H1 (cell line): ENCODE measurements at regions not wholly inside any gene's neighbourhood (a gene's known extent, or its start where the extent isn't known, plus 50 kb on each side); places are given as distances from the start of the nearest gene placed in this dataset.

Experiments used
- CTCF ChIA-PET: fragments of 300-600 bp; sonication (Branson Sonifier 250); formaldehyde crosslinking; loops from one replicate; lab custom pipeline; 2021; ENCODE audit not compliant: partially characterized antibody; lab: Charles Lee
- POLR2A ChIA-PET: fragments of 300-600 bp; sonication (Branson Sonifier 250); formaldehyde crosslinking; loops from one replicate; lab custom pipeline; 2021; ENCODE audit warnings: inconsistent platforms; ENCODE audit not compliant: partially characterized antibody; lab: Charles Lee
- DNase-seq, 2 experiments: peaks; one replicate each; pipeline versions ENCODE4 v3.0.0 to v3.0.0-alpha.2; 2010 to 2022; ENCODE audit warnings: low spot score in 2 of 2, low read depth in 1 of 2, mixed read lengths in 1 of 2
- FAIRE-seq: peaks from 2 replicates; lab custom pipeline; 2011; peaks lifted over from hg19 to GRCh38; lab: Jason Lieb, UNC
- H2AFZ ChIP-seq: 2 replicates; pipeline ENCODE4 v1.8.1; 2012; ENCODE audit warnings: low read length, inconsistent platforms
- H2AK5ac ChIP-seq: 2 replicates; pipeline ENCODE4 v1.6.1; 2013; ENCODE audit warnings: low read depth, low read length
- H2BK120ac ChIP-seq: replicated peaks from 2 replicates; pipeline ENCODE3; 2013; ENCODE audit warnings: low read depth, low read length, inconsistent platforms
- H2BK12ac ChIP-seq: 2 replicates; pipeline ENCODE4 v1.6.1; 2013; ENCODE audit warnings: low read depth, low read length
- H2BK15ac ChIP-seq: 2 replicates; pipeline ENCODE4 v1.6.1; 2013; ENCODE audit warnings: low read length
- H2BK20ac ChIP-seq: 2 replicates; pipeline ENCODE4 v1.6.1; 2013; ENCODE audit warnings: low read length
- H2BK5ac ChIP-seq: 2 replicates; pipeline ENCODE4 v1.6.1; 2013; ENCODE audit warnings: low read depth, low read length
- H3K14ac ChIP-seq: 2 replicates; pipeline ENCODE4 v1.6.1; 2013; ENCODE audit warnings: inconsistent platforms; ENCODE audit not compliant: insufficient read length
- H3K18ac ChIP-seq: 2 replicates; pipeline ENCODE4 v1.6.1; 2013; ENCODE audit warnings: low read length; ENCODE audit errors: extremely low read depth
- H3K23ac ChIP-seq: 2 replicates; pipeline ENCODE4 v1.6.1; 2013; ENCODE audit warnings: inconsistent platforms; ENCODE audit not compliant: insufficient read length
- H3K23me2 ChIP-seq: 2 replicates; pipeline ENCODE4 v1.6.1; 2013; ENCODE audit warnings: low read depth, low read length
- H3K27ac ChIP-seq: 2 replicates; pipeline ENCODE4 v1.6.1; 2011; ENCODE audit warnings: low read depth, low read length, inconsistent platforms
- H3K27me3 ChIP-seq, 4 experiments: replicated peaks in 1 of 4; 1 replicate in 1 of 4; 2 replicates in 3 of 4; pipeline versions ENCODE4 v1.6.1 to v1.8.1; 2011 to 2013; ENCODE audit warnings: low read length in 3 of 4, mild to moderate bottlenecking in 3 of 4, inconsistent platforms in 2 of 4, mixed read lengths in 2 of 4, moderate library complexity in 1 of 4; ENCODE audit not compliant: control insufficient read depth in 3 of 4, insufficient read depth in 3 of 4; ENCODE audit errors: extremely low read depth in 1 of 4
- H3K36me3 ChIP-seq, 4 experiments: 2 replicates each; pipeline versions ENCODE4 v1.6.1 to v1.8.1; 2011 to 2013; ENCODE audit warnings: mild to moderate bottlenecking in 4 of 4, low read length in 3 of 4, moderate library complexity in 2 of 4, control low read depth in 1 of 4, inconsistent platforms in 1 of 4; ENCODE audit not compliant: insufficient read depth in 4 of 4, control insufficient read depth in 2 of 4
- H3K4ac ChIP-seq: replicated peaks from 2 replicates; pipeline ENCODE3; 2013; ENCODE audit warnings: low read length, low read depth, mixed read lengths, inconsistent platforms; ENCODE audit not compliant: insufficient read length
- H3K4me1 ChIP-seq, 4 experiments: replicated peaks in 1 of 4; 1 replicate in 1 of 4; 2 replicates in 3 of 4; pipeline versions ENCODE4 v1.6.1 to v1.8.1; 2011 to 2013; ENCODE audit warnings: low read length in 3 of 4, inconsistent platforms in 2 of 4, mixed read lengths in 1 of 4; ENCODE audit not compliant: insufficient read depth in 4 of 4, control insufficient read depth in 3 of 4
- H3K4me2 ChIP-seq, 2 experiments: 2 replicates each; pipeline versions ENCODE4 v1.6.1 to v1.8.1; 2011 to 2013; ENCODE audit warnings: low read depth in 2 of 2, low read length in 2 of 2, control low read depth in 1 of 2, inconsistent platforms in 1 of 2, mild to moderate bottlenecking in 1 of 2; ENCODE audit not compliant: insufficient read depth in 1 of 2
- H3K4me3 ChIP-seq, 4 experiments: fragments of 200-600, 300-600 bp in 1 of 4; sonication (generic), shearing (Covaris generic), sonication (Bioruptor Twin) in 1 of 4; 2 replicates each; pipeline versions ENCODE4 v1.5.1 to v1.8.1; 2011 to 2016; ENCODE audit warnings: low read length in 4 of 4, low read depth in 3 of 4, control low read depth in 2 of 4, inconsistent platforms in 2 of 4, mild to moderate bottlenecking in 2 of 4, mixed read lengths in 1 of 4, moderate library complexity in 1 of 4; ENCODE audit not compliant: insufficient read depth in 2 of 4; ENCODE audit errors: extremely low read depth in 1 of 4
- H3K56ac ChIP-seq: replicated peaks from 2 replicates; pipeline ENCODE3; 2013; ENCODE audit warnings: low read depth, mild to moderate bottlenecking, mixed read lengths, low read length, inconsistent platforms; ENCODE audit not compliant: insufficient read length
- H3K79me1 ChIP-seq: 2 replicates; pipeline ENCODE4 v1.6.1; 2013; ENCODE audit warnings: low read depth, low read length, control low read depth
- H3K79me2 ChIP-seq, 2 experiments: 2 replicates each; pipeline versions ENCODE4 v1.6.1 to v1.8.1; 2012 to 2013; ENCODE audit warnings: low read length in 2 of 2, mild to moderate bottlenecking in 2 of 2, inconsistent platforms in 1 of 2; ENCODE audit not compliant: insufficient read depth in 2 of 2, control insufficient read depth in 1 of 2
- H3K9ac ChIP-seq, 4 experiments: replicated peaks in 1 of 4; 1 replicate in 1 of 4; 2 replicates in 3 of 4; pipeline versions ENCODE4 v1.6.1 to v1.8.1; 2011 to 2013; ENCODE audit warnings: low read depth in 3 of 4, low read length in 3 of 4, control low read depth in 2 of 4, mild to moderate bottlenecking in 2 of 4, moderate library complexity in 2 of 4, inconsistent platforms in 1 of 4; ENCODE audit errors: extremely low read depth in 1 of 4
- H3K9me3 ChIP-seq, 2 experiments: 2 replicates each; pipeline versions ENCODE4 v1.6.1 to v1.8.1; 2012 to 2013; ENCODE audit warnings: mild to moderate bottlenecking in 2 of 2, moderate library complexity in 2 of 2, control low read depth in 1 of 2, inconsistent platforms in 1 of 2, low read depth in 1 of 2, low read length in 1 of 2, mixed read lengths in 1 of 2; ENCODE audit not compliant: insufficient read depth in 2 of 2
- H4K20me1 ChIP-seq, 2 experiments: replicated peaks in 1 of 2; 2 replicates each; pipeline versions ENCODE3 to v1.8.1; 2011 to 2013; ENCODE audit warnings: inconsistent platforms in 2 of 2, low read length in 2 of 2, mild to moderate bottlenecking in 1 of 2; ENCODE audit not compliant: insufficient read depth in 2 of 2, control insufficient read depth in 1 of 2
- H4K5ac ChIP-seq: 2 replicates; pipeline ENCODE4 v1.6.1; 2013; ENCODE audit warnings: low read length, low read depth, mixed read lengths, inconsistent platforms; ENCODE audit not compliant: insufficient read length
- H4K8ac ChIP-seq: 2 replicates; pipeline ENCODE4 v1.8.0; 2013; ENCODE audit warnings: mild to moderate bottlenecking, moderate library complexity, low read length, inconsistent platforms; ENCODE audit not compliant: insufficient read depth; ENCODE audit errors: extremely low read depth
- H4K91ac ChIP-seq: replicated peaks from 2 replicates; pipeline ENCODE3; 2013; ENCODE audit warnings: low read length, mixed read lengths, inconsistent platforms; ENCODE audit not compliant: insufficient read length
- ATF2 ChIP-seq: IDR thresholded peaks from 2 replicates; pipeline ENCODE4 v1.6.1; 2012; ENCODE audit warnings: low read length, inconsistent platforms
- ATF3 ChIP-seq: IDR thresholded peaks from 2 replicates; pipeline ENCODE4 v1.6.1; 2011; ENCODE audit warnings: low read depth, mild to moderate bottlenecking, low read length; ENCODE audit not compliant: insufficient read depth
- E2F6 ChIP-seq: IDR thresholded peaks from 2 replicates; pipeline ENCODE4 v1.6.1; 2012; ENCODE audit warnings: inconsistent platforms
- JUND ChIP-seq: IDR thresholded peaks from 2 replicates; pipeline ENCODE4 v1.6.1; 2011; ENCODE audit warnings: mild to moderate bottlenecking, improper control_type of control experiment, low read length
- NRF1 ChIP-seq: IDR thresholded peaks from 2 replicates; pipeline ENCODE4 v1.6.1; 2011; ENCODE audit warnings: mild to moderate bottlenecking, low read depth, low read length, improper control_type of control experiment
- POU5F1 ChIP-seq: IDR thresholded peaks from 2 replicates; pipeline ENCODE4 v1.6.1; 2011; ENCODE audit warnings: low read depth, mild to moderate bottlenecking, low read length, moderate library complexity
- SAP30 ChIP-seq: fragments of 300-600 bp; sonication (generic); IDR thresholded peaks from 2 replicates; pipeline ENCODE4 v1.7.1; 2012; ENCODE audit warnings: low read length, moderate library complexity, mild to moderate bottlenecking, inconsistent platforms; ENCODE audit not compliant: insufficient read depth, insufficient replicate concordance
- SIRT6 ChIP-seq: IDR thresholded peaks from one replicate; pipeline ENCODE4 v1.7.1; 2012; ENCODE audit warnings: low read length, inconsistent platforms
- SRF ChIP-seq: IDR thresholded peaks from 2 replicates; pipeline ENCODE4 v1.6.1; 2011; ENCODE audit warnings: mild to moderate bottlenecking, low read depth, low read length, moderate library complexity
- TBP ChIP-seq: IDR thresholded peaks from 2 replicates; pipeline ENCODE4 v1.6.1; 2011; ENCODE audit warnings: low read depth, low read length, improper control_type of control experiment
- TCF12 ChIP-seq: IDR thresholded peaks from 2 replicates; pipeline ENCODE4 v1.6.1; 2011; ENCODE audit warnings: low read depth, mild to moderate bottlenecking, low read length
- WGBS, 2 experiments: shearing (Covaris generic) in 1 of 2; methylation state at CpG; one replicate each; pipeline versions ENCODE4 v1.1.6 to v1.1.7; 2013 to 2015; ENCODE audit warnings: low lambda C conversion rate in 2 of 2, mixed read lengths in 2 of 2, inconsistent platforms in 1 of 2, low coverage in 1 of 2, missing lambda C conversion rate in 1 of 2; ENCODE audit not compliant: insufficient replicate concordance in 2 of 2, insufficient coverage in 1 of 2, insufficient read length in 1 of 2; ENCODE audit errors: extremely low coverage in 1 of 2, missing lambda C conversion rate in 1 of 2; 5-methylcytosine and 5-hydroxymethylcytosine counted together

- H4K91ac ChIP-seq, result no peak overlapping the region
- H4K8ac ChIP-seq, result no peak overlapping the region
- no peaks in the 10 kb centered on the region for H3K4me1 ChIP-seq
- no peak overlapping the region for H2BK20ac ChIP-seq
- POLR2A ChIA-PET, result no interaction called here
- H2BK120ac ChIP-seq, result no peak overlapping the region
- H4K5ac ChIP-seq, result no peak overlapping the region
- H2AK5ac ChIP-seq, result no peak overlapping the region
- H3K36me3 ChIP-seq, result no peaks in the 10 kb centered on the region
- H3K56ac ChIP-seq, result no peak overlapping the region
- no peak for FAIRE-seq
- 93% methylated on average over 13 of the region's 13 CpGs; no CpG with 5 or more reads in 1 of the 2 experiments for WGBS, 2 experiments
- H3K4ac ChIP-seq, result no peak overlapping the region
- H3K4me2 ChIP-seq, result no peak overlapping the region
- no peak overlapping the region for H2AFZ ChIP-seq
- no peak overlapping the region for H3K14ac ChIP-seq
- H2BK5ac ChIP-seq, result no peak overlapping the region
- CTCF ChIA-PET, result interaction anchor here (0.8 to 2.7 kb wide), 20 partner anchors 10 to 1020 kb away, joined by 3 to 24 read pairs (median 4); no protein-coding TSS in a partner anchor
- no peaks in the 10 kb centered on the region for H3K23me2 ChIP-seq
- no peak overlapping the region for H3K23ac ChIP-seq
- no peaks in the 10 kb centered on the region; a peak in 1 of 7 replicates for H3K27me3 ChIP-seq
- H3K18ac ChIP-seq, result no peak overlapping the region
- H2BK12ac ChIP-seq, result no peak overlapping the region
- H3K27ac ChIP-seq, result no peak overlapping the region
- no peak overlapping the region for H2BK15ac ChIP-seq
- H3K9ac ChIP-seq, result no peak overlapping the region
- H3K79me2 ChIP-seq, result no peaks in the 10 kb centered on the region
- DNase-seq, result no peak
- H3K9me3 ChIP-seq, result no peaks in the 10 kb centered on the region
- H4K20me1 ChIP-seq, result no peaks in the 10 kb centered on the region
- no peak overlapping the region for H3K4me3 ChIP-seq
- no peaks in the 10 kb centered on the region for H3K79me1 ChIP-seq
- TF ChIP-seq SIRT6 (no peak), E2F6 (no peak), ATF2 (no peak), POU5F1 (no peak), SAP30 (no peak), ATF3 (no peak), JUND (no peak), TBP (no peak), NRF1 (no peak), TCF12 (no peak), SRF (no peak)
Measured at GRCh38 chr2:19675856-19676460, 225.8 kb downstream of the TTC32 start.
